PFSK-1 (cell line): ENCODE measurements at regions not wholly inside any gene's neighbourhood (a gene's known extent, or its start where the extent isn't known, plus 50 kb on each side); places are given as distances from the start of the nearest gene placed in this dataset.

Experiments used
- POLR2AphosphoS5 ChIP-seq: IDR thresholded peaks from 2 replicates; pipeline ENCODE4 v1.6.1; 2012; ENCODE audit warnings: low read depth, mild to moderate bottlenecking, control low read depth, low read length, moderate library complexity
- REST ChIP-seq, 2 experiments: IDR thresholded peaks; 2 replicates each; pipeline versions ENCODE4 v1.6.1 to v1.8.0; 2011 to 2012; ENCODE audit warnings: low read depth in 2 of 2, low read length in 2 of 2, control low read depth in 1 of 2, inconsistent platforms in 1 of 2, mild to moderate bottlenecking in 1 of 2, moderate library complexity in 1 of 2; ENCODE audit not compliant: insufficient read depth in 1 of 2
- SIN3A ChIP-seq: IDR thresholded peaks from 2 replicates; pipeline ENCODE4 v1.6.1; 2012; ENCODE audit warnings: mild to moderate bottlenecking, low read length, moderate library complexity, borderline replicate concordance; ENCODE audit not compliant: insufficient read depth

- TF ChIP-seq POLR2AphosphoS5: no peak
- TF ChIP-seq SIN3A: no peak
- TF ChIP-seq REST (IDR thresholded peaks at IDR 0.05; ENCODE audit: insufficient read depth in 1 of 2, low read depth in 2 of 2, low read length in 2 of 2): no peak
Measured at GRCh38 chr3:154044671-154045070, 76.5 kb upstream of the ARHGEF26 start.
